NCI-H524 (cell line): ENCODE measurements at regions not wholly inside any gene's neighbourhood (a gene's known extent, or its start where the extent isn't known, plus 50 kb on each side); places are given as distances from the start of the nearest gene placed in this dataset.
"Not testable (repeated sequence)": the region's sequence is repeated elsewhere in the genome, so short reads cannot be mapped to it uniquely, and the experiment has no call there.

Experiments
- DNase-seq, 2 experiments: peaks; one replicate each; lab custom pipeline; 2025; lab: John Stamatoyannopoulos, UW

GRCh38 chr9:38126730-38127129 lies 57.7 kb upstream of the SHB start:
- DNase-seq, result peak; percentile 91 to 98

GRCh38 chr9:38125889-38126288 lies 56.9 kb upstream of the SHB start:
- no peak for DNase-seq

GRCh38 chr9:38123359-38123758 lies 54.3 kb upstream of the SHB start:
- not testable (repeated sequence) for DNase-seq

- DNase-seq, result no peak
Observed at GRCh38 chr9:38120961-38121360, 51.9 kb upstream of the SHB start.

GRCh38 chr9:38119560-38120236 lies 50.7 kb upstream of the SHB start:
- no peak for DNase-seq

- DNase-seq, result no peak
Observed at GRCh38 chr9:38118862-38119438, 49.9 kb upstream of the SHB start.
